22Rv1 (cell line): ENCODE measurements at regions not wholly inside any gene's neighbourhood (a gene's known extent, or its start where the extent isn't known, plus 50 kb on each side); places are given as distances from the start of the nearest gene placed in this dataset.

Experiments used
- CTCF ChIP-seq: fragments of 450-650 bp; IDR thresholded peaks from 2 replicates; pipeline ENCODE4 v1.5.1; 2017; ENCODE audit warnings: mild to moderate bottlenecking
- ZFX ChIP-seq: fragments of 450-650 bp; IDR thresholded peaks from 2 replicates; pipeline ENCODE4 v1.6.1; 2017; ENCODE audit warnings: antibody characterized with exemption, borderline replicate concordance

- TF ChIP-seq CTCF (no peak), ZFX (no peak)
These were observed 461.0 kb downstream of the TBC1D32 start for GRCh38 chr6:120873125-120873865.
